Endodermal cell (in vitro differentiated cells): ENCODE measurements at regions not wholly inside any gene's neighbourhood (a gene's known extent, or its start where the extent isn't known, plus 50 kb on each side); places are given as distances from the start of the nearest gene placed in this dataset.

Experiments used
- DNase-seq: peaks from one replicate; pipeline ENCODE4 v3.0.0-alpha.2; 2017
- H3K27ac ChIP-seq: 2 replicates; pipeline ENCODE4 v1.5.1; 2013; ENCODE audit warnings: mild to moderate bottlenecking, low read depth, low read length, moderate library complexity
- H3K27me3 ChIP-seq: 2 replicates; pipeline ENCODE4 v1.6.1; 2013; ENCODE audit warnings: mild to moderate bottlenecking, low read length, moderate library complexity; ENCODE audit not compliant: insufficient read depth, control insufficient read depth, poor library complexity, severe bottlenecking
- H3K36me3 ChIP-seq: 2 replicates; pipeline ENCODE4 v1.7.0; 2013; ENCODE audit warnings: mild to moderate bottlenecking, low read length, moderate library complexity; ENCODE audit not compliant: control insufficient read depth, insufficient read depth
- H3K4me1 ChIP-seq: one replicate; pipeline ENCODE4 v1.7.0; 2013; ENCODE audit warnings: low read length; ENCODE audit not compliant: control insufficient read depth, insufficient read depth
- H3K4me3 ChIP-seq: 2 replicates; pipeline ENCODE4 v1.5.1; 2013; ENCODE audit warnings: mild to moderate bottlenecking, low read length, moderate library complexity
- H3K9ac ChIP-seq: 2 replicates; pipeline ENCODE4 v1.6.1; 2013; ENCODE audit warnings: mild to moderate bottlenecking, low read length, moderate library complexity; ENCODE audit not compliant: poor library complexity, severe bottlenecking; ENCODE audit errors: extremely low read depth
- H3K9me3 ChIP-seq: 2 replicates; pipeline ENCODE4 v1.6.1; 2013; ENCODE audit warnings: mild to moderate bottlenecking, low read length, moderate library complexity; ENCODE audit not compliant: control insufficient read depth
- H3K27ac Mint-ChIP-seq: 2 replicates; pipeline ENCODE4 v1.8.0; 2020; ENCODE audit warnings: mixed read lengths
- H3K27me3 Mint-ChIP-seq: 2 replicates; pipeline ENCODE4 v1.8.0; 2021; ENCODE audit warnings: mild to moderate bottlenecking, mixed read lengths; ENCODE audit not compliant: insufficient read depth
- H3K36me3 Mint-ChIP-seq: 2 replicates; pipeline ENCODE4 v1.8.0; 2020; ENCODE audit warnings: low read depth, mixed read lengths
- H3K4me1 Mint-ChIP-seq: 2 replicates; pipeline ENCODE4 v1.8.0; 2020; ENCODE audit warnings: mixed read lengths
- H3K4me3 Mint-ChIP-seq: 2 replicates; pipeline ENCODE4 v1.8.0; 2020; ENCODE audit warnings: mild to moderate bottlenecking, moderate library complexity, mixed read lengths
- H3K9me3 Mint-ChIP-seq: 2 replicates; pipeline ENCODE4 v1.8.0; 2020; ENCODE audit warnings: mild to moderate bottlenecking, mixed read lengths
- WGBS, 2 experiments: methylation state at CpG; one replicate each; pipeline versions ENCODE4 v1.1.5 to v1.1.7; 2013; ENCODE audit warnings: missing lambda C conversion rate in 2 of 2, mixed read lengths in 1 of 2; ENCODE audit not compliant: insufficient coverage in 1 of 2, insufficient read length in 1 of 2; 5-methylcytosine and 5-hydroxymethylcytosine counted together
- TF ChIP-seq, protein P1 (sequence below): fragments of 200-600 bp; sonication (generic); conservative IDR thresholded peaks from 2 replicates; pipeline ENCODE4 v1.5.0; 2021; ENCODE audit warnings: antibody characterized with exemption, mild to moderate bottlenecking

- Mint-ChIP-seq H3K27ac (no peak overlapping the region), H3K4me3 (no peak overlapping the region), H3K36me3 (no peaks in the 10 kb centered on the region)
Measured at GRCh38 chr4:160825644-160826338, 1338.0 kb downstream of the FSTL5 start.

DNA sequence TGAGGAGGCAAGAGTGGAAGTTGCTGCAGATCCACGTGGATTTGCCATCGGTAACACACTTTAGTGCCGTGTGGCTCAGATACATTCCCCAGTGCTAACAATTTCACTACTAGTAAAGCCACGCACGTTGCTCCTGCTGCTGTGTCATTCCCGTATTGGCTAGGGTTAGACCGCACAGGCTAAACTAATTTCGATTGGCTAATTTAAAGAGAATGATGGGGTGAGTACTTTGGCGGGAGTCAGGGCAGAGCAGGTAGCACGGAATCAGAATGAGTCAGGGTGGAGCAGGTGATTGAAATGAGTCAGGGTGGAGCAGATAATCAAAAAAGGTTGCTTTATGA, 1337.5 kb downstream of the FSTL5 start:
- H3K4me3 Mint-ChIP-seq = no peak overlapping the region
- no peak for DNase-seq
- Histone ChIP-seq H3K4me3 (no peak overlapping the region), H3K9me3 (no peaks in the 10 kb centered on the region), H3K36me3 (no peaks in the 10 kb centered on the region), H3K4me1 (no peaks in the 10 kb centered on the region), H3K9ac (no peak overlapping the region), H3K27me3 (no peaks in the 10 kb centered on the region), H3K27ac (no peak overlapping the region)
- H3K27ac Mint-ChIP-seq = no peak overlapping the region
- no peaks in the 10 kb centered on the region for H3K9me3 Mint-ChIP-seq
- no peaks in the 10 kb centered on the region for H3K36me3 Mint-ChIP-seq
- WGBS, 2 experiments = 93 to 100% methylated on average over 7 to 10 of the region's 10 CpGs
- H3K27me3 Mint-ChIP-seq = no peaks in the 10 kb centered on the region
- TF ChIP-seq, protein P1, sequence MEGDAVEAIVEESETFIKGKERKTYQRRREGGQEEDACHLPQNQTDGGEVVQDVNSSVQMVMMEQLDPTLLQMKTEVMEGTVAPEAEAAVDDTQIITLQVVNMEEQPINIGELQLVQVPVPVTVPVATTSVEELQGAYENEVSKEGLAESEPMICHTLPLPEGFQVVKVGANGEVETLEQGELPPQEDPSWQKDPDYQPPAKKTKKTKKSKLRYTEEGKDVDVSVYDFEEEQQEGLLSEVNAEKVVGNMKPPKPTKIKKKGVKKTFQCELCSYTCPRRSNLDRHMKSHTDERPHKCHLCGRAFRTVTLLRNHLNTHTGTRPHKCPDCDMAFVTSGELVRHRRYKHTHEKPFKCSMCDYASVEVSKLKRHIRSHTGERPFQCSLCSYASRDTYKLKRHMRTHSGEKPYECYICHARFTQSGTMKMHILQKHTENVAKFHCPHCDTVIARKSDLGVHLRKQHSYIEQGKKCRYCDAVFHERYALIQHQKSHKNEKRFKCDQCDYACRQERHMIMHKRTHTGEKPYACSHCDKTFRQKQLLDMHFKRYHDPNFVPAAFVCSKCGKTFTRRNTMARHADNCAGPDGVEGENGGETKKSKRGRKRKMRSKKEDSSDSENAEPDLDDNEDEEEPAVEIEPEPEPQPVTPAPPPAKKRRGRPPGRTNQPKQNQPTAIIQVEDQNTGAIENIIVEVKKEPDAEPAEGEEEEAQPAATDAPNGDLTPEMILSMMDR = no peak
- H3K4me1 Mint-ChIP-seq = no peaks in the 10 kb centered on the region

More at GRCh38 chr4:160825644-160826338, 1338.0 kb downstream of the FSTL5 start:
- TF ChIP-seq, protein P1 = no peak
- Histone ChIP-seq H3K36me3 (no peaks in the 10 kb centered on the region), H3K9ac (no peak overlapping the region), H3K27ac (no peak overlapping the region), H3K4me1 (no peaks in the 10 kb centered on the region), H3K4me3 (no peak overlapping the region), H3K9me3 (no peaks in the 10 kb centered on the region), H3K27me3 (no peaks in the 10 kb centered on the region)
- WGBS, 2 experiments = 94 to 97% methylated on average over 6 to 8 of the region's 8 CpGs
- Mint-ChIP-seq H3K9me3 (no peaks in the 10 kb centered on the region), H3K27me3 (no peaks in the 10 kb centered on the region), H3K4me1 (no peaks in the 10 kb centered on the region)
- DNase-seq = no peak

GRCh38 chr4:160831165-160831922, 1332.5 kb downstream of the FSTL5 start:
- H3K4me1 Mint-ChIP-seq = no peaks in the 10 kb centered on the region
- Histone ChIP-seq H3K27me3 (no peaks in the 10 kb centered on the region), H3K9ac (no peak overlapping the region), H3K4me3 (no peak overlapping the region), H3K4me1 (no peaks in the 10 kb centered on the region), H3K27ac (no peak overlapping the region), H3K9me3 (no peaks in the 10 kb centered on the region), H3K36me3 (no peaks in the 10 kb centered on the region)
- DNase-seq = no peak
- no peak overlapping the region for H3K4me3 Mint-ChIP-seq
- TF ChIP-seq, protein P1 = no peak
- no peak overlapping the region for H3K27ac Mint-ChIP-seq
- H3K36me3 Mint-ChIP-seq = no peaks in the 10 kb centered on the region
- WGBS, 2 experiments = 92% methylated on average over 2 of the region's 2 CpGs; no CpG with 5 or more reads in 1 of the 2 experiments
- no peaks in the 10 kb centered on the region for H3K27me3 Mint-ChIP-seq
- H3K9me3 Mint-ChIP-seq = no peaks in the 10 kb centered on the region
